ENCODE measurements at regions not wholly inside any gene's neighbourhood (a gene's known extent, or its start where the extent isn't known, plus 50 kb on each side); places are given as distances from the start of the nearest gene placed in this dataset.

DNA sequence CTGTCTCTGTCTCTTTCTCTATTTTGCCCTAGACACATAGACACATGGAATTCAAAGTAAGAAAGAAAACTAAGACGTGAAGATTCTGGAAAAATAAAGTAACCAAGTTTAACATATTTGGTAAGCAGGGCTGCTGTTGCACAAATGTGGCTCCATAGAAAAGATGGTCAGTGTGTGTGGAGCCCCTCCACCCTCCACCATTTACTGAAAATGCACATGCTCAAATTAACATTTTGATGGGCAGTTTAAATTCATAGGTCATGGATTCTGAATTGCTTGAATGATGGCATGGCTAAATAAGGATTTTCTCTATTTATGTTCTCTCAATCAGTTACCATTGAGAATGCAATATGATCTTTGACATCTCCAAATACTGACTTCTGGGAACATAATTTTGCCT lies 165.5 kb upstream of the CHRM2 start:
- intact Hi-C loops (cut with DNase I), result no loop called here

DNA sequence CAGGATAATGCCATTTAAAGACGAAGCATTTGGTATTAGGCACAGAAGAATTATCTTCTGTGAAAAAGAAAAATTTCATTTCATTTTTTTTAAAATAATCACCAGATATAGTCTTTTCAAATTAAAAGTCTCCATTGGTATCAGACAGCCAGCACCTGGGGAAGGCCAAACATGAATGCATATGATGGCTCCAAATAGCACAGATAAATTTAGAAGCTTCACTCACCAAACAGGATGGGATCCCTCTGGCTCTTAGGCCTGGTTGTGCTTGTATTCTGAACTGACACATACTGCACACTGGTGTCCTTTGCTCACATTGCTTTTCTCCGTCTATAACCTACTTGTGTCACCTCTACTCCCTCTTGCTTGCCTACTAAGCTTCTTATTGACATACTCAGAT lies 169.5 kb upstream of the CHRM2 start:
- Histone ChIP-seq H3K9me3 (no peaks in the 10 kb centered on the region), H3K4me3 (no peak overlapping the region), H3K4me1 (peaks cover 0 to 29% (median 12%) of the 10 kb centered on the region in 4 donors), H3K27ac (peak overlapping the region in 2 of 4 donors; percentile 37 to 56), H3K27me3 (no peaks in the 10 kb centered on the region), H3K36me3 (no peaks in the 10 kb centered on the region)
- DNase-seq, result no peak
- WGBS, 2 donors, result 86 to 88% methylated on average over 2 of the region's 2 CpGs
- TF ChIP-seq EP300 (IDR thresholded peaks at IDR 0.05) (no peak), POLR2AphosphoS5 (IDR thresholded peaks at IDR 0.05) (no peak), POLR2A (IDR thresholded peaks at IDR 0.05) (no peak)
- TF ChIP-seq, protein P1, sequence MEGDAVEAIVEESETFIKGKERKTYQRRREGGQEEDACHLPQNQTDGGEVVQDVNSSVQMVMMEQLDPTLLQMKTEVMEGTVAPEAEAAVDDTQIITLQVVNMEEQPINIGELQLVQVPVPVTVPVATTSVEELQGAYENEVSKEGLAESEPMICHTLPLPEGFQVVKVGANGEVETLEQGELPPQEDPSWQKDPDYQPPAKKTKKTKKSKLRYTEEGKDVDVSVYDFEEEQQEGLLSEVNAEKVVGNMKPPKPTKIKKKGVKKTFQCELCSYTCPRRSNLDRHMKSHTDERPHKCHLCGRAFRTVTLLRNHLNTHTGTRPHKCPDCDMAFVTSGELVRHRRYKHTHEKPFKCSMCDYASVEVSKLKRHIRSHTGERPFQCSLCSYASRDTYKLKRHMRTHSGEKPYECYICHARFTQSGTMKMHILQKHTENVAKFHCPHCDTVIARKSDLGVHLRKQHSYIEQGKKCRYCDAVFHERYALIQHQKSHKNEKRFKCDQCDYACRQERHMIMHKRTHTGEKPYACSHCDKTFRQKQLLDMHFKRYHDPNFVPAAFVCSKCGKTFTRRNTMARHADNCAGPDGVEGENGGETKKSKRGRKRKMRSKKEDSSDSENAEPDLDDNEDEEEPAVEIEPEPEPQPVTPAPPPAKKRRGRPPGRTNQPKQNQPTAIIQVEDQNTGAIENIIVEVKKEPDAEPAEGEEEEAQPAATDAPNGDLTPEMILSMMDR (IDR thresholded peaks at IDR 0.05), result no peak
- intact Hi-C loops (cut with DNase I), result no loop called here

More for the DNA sequence above, 165.5 kb upstream of the CHRM2 start:
- no peaks in the 10 kb centered on the region for H3K9me3 ChIP-seq
- H3K4me3 ChIP-seq, result no peak overlapping the region
- peaks cover 0 to 37% (median 16%) of the 10 kb centered on the region in 4 donors for H3K4me1 ChIP-seq
- no peaks in the 10 kb centered on the region for H3K36me3 ChIP-seq
- no peak for DNase-seq
- WGBS, 2 donors, result 70 to 80% methylated on average over 1 of the region's 1 CpG
- no peaks in the 10 kb centered on the region for H3K27me3 ChIP-seq
- TF ChIP-seq EP300 (IDR thresholded peaks at IDR 0.05) (no peak), POLR2A (IDR thresholded peaks at IDR 0.05) (no peak), POLR2AphosphoS5 (IDR thresholded peaks at IDR 0.05) (no peak)
- TF ChIP-seq, protein P1 (IDR thresholded peaks at IDR 0.05), result no peak
- H3K27ac ChIP-seq, result no peak overlapping the region

DNA sequence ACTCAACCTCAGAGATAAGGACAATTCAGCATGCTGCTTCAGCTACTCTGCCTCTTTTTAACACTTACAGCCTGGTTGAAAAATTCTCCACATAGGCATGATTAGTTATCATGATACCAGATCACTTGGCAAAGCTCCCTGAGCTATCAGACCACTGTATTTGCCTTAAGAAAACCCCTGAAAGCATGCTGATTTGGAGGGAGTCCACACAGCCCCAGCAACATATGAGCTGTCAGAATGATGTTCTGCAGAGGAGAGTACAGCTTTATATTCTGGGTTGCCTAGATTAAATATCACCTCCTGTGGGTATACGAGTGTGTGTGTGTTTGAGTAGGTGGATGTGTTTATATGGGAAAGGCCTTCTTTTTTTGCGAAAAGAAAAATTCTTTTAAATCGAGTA lies 170.2 kb upstream of the CHRM2 start:
- no peak for DNase-seq
- Histone ChIP-seq H3K9me3 (no peaks in the 10 kb centered on the region), H3K27ac (peak overlapping the region in 3 of 4 donors; percentile 14 to 56 (median 37)), H3K4me1 (peaks cover 0 to 25% (median 12%) of the 10 kb centered on the region in 4 donors), H3K27me3 (no peaks in the 10 kb centered on the region), H3K36me3 (no peaks in the 10 kb centered on the region), H3K4me3 (no peak overlapping the region)
- no peak for TF ChIP-seq POLR2A (IDR thresholded peaks at IDR 0.05)
- peak; percentile 18 to 67 (median 45) for TF ChIP-seq POLR2AphosphoS5 (IDR thresholded peaks at IDR 0.05)
- no peak for TF ChIP-seq EP300 (IDR thresholded peaks at IDR 0.05)
- TF ChIP-seq, protein P1 (IDR thresholded peaks at IDR 0.05), result no peak
- intact Hi-C loops (cut with DNase I), result no loop called here
- 82 to 89% methylated on average over 3 of the region's 3 CpGs for WGBS, 2 donors

DNA sequence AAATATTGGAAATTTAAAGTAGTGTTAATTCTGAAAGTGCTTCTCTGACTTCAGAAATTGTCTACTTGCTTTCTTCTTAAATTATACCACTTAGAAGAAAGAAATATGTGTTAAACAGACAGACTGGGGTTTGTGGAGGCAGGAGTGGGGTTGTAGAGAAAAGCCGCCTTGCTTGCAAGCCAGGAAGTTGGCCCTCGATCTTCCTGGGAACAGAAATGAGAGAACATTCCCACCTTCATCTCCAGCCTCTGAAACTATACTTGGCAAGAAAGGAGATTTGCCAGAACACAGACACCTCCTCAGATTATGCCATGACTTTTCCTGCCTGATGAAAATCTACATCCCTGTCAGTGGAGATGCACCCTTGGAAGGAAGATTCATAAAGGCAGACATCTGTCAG lies 171.2 kb upstream of the CHRM2 start:
- Histone ChIP-seq H3K4me1 (peaks cover 0 to 25% (median 12%) of the 10 kb centered on the region in 4 donors), H3K36me3 (no peaks in the 10 kb centered on the region), H3K27me3 (no peaks in the 10 kb centered on the region), H3K9me3 (no peaks in the 10 kb centered on the region), H3K27ac (peak overlapping the region in 2 of 4 donors; percentile 37 to 56), H3K4me3 (no peak overlapping the region)
- TF ChIP-seq, protein P1 (IDR thresholded peaks at IDR 0.05), result no peak
- TF ChIP-seq EP300 (IDR thresholded peaks at IDR 0.05) (no peak), POLR2A (IDR thresholded peaks at IDR 0.05) (no peak), POLR2AphosphoS5 (IDR thresholded peaks at IDR 0.05) (no peak)
- intact Hi-C loops (cut with DNase I), result no loop called here
- WGBS, 2 donors, result 88 to 92% methylated on average over 2 of the region's 2 CpGs
- DNase-seq, result no peak

Data from sigmoid colon (tissue), 6 donors.